Transverse colon (tissue), 3 donors: ENCODE measurements at regions not wholly inside any gene's neighbourhood (a gene's known extent, or its start where the extent isn't known, plus 50 kb on each side); places are given as distances from the start of the nearest gene placed in this dataset.

Source experiments
- CTCF ChIP-seq, 5 experiments: fragments of 200-600 bp in 3 of 5; fragments of 450-650 bp in 2 of 5; sonication (generic) in 3 of 5; IDR thresholded peaks; 1 replicate in 2 of 5; 2 replicates in 3 of 5; pipeline ENCODE4 v1.5.1; 2016 to 2017; ENCODE audit warnings: antibody characterized with exemption in 5 of 5, inconsistent platforms in 3 of 5, mild to moderate bottlenecking in 2 of 5, moderate library complexity in 1 of 5
- EP300 ChIP-seq: sonication (generic); formaldehyde crosslinking; IDR thresholded peaks from one replicate; pipeline ENCODE4 v1.6.1; 2017; ENCODE audit warnings: antibody characterized with exemption, low read depth
- POLR2A ChIP-seq: fragments of 450-650 bp; IDR thresholded peaks from one replicate; pipeline ENCODE4 v1.6.1; 2016; ENCODE audit warnings: antibody characterized with exemption, mild to moderate bottlenecking, moderate library complexity

GRCh38 chr1:38622197-38622596 is 237.4 kb downstream of the RRAGC start:
- no peak for TF ChIP-seq CTCF (IDR thresholded peaks at IDR 0.05)
- TF ChIP-seq POLR2A: no peak
- no peak for TF ChIP-seq EP300
